ENCODE measurements at regions not wholly inside any gene's neighbourhood (a gene's known extent, or its start where the extent isn't known, plus 50 kb on each side); places are given as distances from the start of the nearest gene placed in this dataset.

DNA sequence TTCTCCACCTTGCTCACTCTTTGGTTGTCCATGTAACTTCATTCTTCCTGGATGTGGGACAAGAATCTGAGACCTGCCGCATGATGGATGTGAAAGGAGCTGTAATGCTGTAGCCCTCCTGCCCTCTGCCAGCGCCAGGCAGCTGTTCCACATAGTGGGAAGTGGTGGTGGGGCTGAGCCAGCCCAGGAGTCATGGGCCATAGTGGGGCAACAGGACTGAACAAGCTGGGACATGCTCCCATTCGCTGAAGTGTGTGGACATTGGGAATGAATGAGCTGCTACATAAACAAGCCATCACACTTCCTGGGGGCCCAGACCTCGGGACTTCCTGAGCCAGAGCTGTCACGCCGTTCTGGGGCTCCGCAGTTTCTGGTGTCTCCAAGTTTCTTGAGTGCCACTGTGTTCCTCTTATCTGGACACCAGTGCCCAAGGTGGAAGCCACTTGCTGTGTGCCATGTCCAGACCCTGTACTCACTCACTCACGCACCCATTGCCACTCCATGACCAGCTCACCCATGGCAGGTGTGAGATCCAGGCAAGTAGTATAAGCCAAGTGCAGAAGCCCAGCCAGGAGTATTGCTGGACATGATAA is 624.3 kb upstream of the EPHA6 start:
- TF ChIP-seq, protein P1, sequence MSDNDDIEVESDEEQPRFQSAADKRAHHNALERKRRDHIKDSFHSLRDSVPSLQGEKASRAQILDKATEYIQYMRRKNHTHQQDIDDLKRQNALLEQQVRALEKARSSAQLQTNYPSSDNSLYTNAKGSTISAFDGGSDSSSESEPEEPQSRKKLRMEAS (IDR thresholded peaks at IDR 0.05; ENCODE audit: insufficient read depth, insufficient read length): no peak
- TF ChIP-seq, protein P2, sequence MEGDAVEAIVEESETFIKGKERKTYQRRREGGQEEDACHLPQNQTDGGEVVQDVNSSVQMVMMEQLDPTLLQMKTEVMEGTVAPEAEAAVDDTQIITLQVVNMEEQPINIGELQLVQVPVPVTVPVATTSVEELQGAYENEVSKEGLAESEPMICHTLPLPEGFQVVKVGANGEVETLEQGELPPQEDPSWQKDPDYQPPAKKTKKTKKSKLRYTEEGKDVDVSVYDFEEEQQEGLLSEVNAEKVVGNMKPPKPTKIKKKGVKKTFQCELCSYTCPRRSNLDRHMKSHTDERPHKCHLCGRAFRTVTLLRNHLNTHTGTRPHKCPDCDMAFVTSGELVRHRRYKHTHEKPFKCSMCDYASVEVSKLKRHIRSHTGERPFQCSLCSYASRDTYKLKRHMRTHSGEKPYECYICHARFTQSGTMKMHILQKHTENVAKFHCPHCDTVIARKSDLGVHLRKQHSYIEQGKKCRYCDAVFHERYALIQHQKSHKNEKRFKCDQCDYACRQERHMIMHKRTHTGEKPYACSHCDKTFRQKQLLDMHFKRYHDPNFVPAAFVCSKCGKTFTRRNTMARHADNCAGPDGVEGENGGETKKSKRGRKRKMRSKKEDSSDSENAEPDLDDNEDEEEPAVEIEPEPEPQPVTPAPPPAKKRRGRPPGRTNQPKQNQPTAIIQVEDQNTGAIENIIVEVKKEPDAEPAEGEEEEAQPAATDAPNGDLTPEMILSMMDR (IDR thresholded peaks at IDR 0.05; ENCODE audit: extremely low read depth in 1 of 2, insufficient read depth in 1 of 2, low read depth in 1 of 2, low read length in 2 of 2): no peak

Data from endothelial cell of umbilical vein (primary cell).